ENCODE measurements at regions not wholly inside any gene's neighbourhood (a gene's known extent, or its start where the extent isn't known, plus 50 kb on each side); places are given as distances from the start of the nearest gene placed in this dataset.
A peak's percentile ranks its signal among the peaks of the same experiment; 100 is the strongest.

DNA sequence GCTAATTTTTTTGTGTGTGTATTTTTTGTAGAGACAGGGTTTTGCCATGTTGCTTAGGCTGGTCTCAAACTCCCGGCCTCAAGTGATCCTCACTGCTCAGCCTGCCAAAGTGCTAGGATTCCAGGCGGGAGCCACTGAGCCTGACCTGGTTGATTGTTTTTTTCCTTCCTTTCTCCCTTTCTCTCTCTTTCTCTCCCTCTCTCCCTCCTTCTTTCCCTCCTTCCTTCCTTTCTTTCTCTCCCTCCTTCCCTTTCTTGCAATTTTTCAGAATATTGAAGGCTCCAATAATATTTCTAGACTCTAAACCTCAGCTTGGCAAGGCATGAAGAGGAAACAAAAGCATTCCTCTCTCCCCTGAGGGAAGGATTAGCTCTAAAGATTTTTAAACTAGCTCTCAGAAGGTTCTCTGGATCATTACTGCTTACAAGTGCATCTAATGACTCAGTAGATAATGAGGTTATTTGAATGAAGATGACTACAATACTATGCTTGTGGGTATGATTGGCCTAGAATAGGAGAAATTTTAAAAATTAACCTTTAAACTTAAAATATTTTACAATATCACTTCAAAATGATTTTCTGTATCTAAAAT lies 68.5 kb upstream of the GADD45A start:
- peak; percentile 71 for DNase-seq (ENCODE audit: low read depth)
- Histone ChIP-seq H3K36me3 (ENCODE audit: control insufficient read depth, insufficient read depth, low read length) (no peaks in the 10 kb centered on the region), H3K4me3 (ENCODE audit: low read depth, low read length) (no peak overlapping the region), H3K27me3 (ENCODE audit: control insufficient read depth, insufficient read depth, low read length) (no peaks in the 10 kb centered on the region)
- FAIRE-seq: no peak
- TF ChIP-seq, protein P1, sequence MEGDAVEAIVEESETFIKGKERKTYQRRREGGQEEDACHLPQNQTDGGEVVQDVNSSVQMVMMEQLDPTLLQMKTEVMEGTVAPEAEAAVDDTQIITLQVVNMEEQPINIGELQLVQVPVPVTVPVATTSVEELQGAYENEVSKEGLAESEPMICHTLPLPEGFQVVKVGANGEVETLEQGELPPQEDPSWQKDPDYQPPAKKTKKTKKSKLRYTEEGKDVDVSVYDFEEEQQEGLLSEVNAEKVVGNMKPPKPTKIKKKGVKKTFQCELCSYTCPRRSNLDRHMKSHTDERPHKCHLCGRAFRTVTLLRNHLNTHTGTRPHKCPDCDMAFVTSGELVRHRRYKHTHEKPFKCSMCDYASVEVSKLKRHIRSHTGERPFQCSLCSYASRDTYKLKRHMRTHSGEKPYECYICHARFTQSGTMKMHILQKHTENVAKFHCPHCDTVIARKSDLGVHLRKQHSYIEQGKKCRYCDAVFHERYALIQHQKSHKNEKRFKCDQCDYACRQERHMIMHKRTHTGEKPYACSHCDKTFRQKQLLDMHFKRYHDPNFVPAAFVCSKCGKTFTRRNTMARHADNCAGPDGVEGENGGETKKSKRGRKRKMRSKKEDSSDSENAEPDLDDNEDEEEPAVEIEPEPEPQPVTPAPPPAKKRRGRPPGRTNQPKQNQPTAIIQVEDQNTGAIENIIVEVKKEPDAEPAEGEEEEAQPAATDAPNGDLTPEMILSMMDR (IDR thresholded peaks at IDR 0.05; ENCODE audit: insufficient read depth, low read length, severe bottlenecking): no peak

GRCh38 chr1:67618285-67619018 lies 66.5 kb upstream of the GADD45A start:
- Histone ChIP-seq H3K36me3 (ENCODE audit: control insufficient read depth, insufficient read depth, low read length) (no peaks in the 10 kb centered on the region), H3K27me3 (ENCODE audit: control insufficient read depth, insufficient read depth, low read length) (no peaks in the 10 kb centered on the region), H3K4me3 (ENCODE audit: low read depth, low read length) (no peak overlapping the region)
- peak; percentile 97 for DNase-seq (ENCODE audit: low read depth)
- TF ChIP-seq, protein P1 (IDR thresholded peaks at IDR 0.05; ENCODE audit: insufficient read depth, low read length, severe bottlenecking): no peak
- peak; percentile 94 for FAIRE-seq

- FAIRE-seq (no peak), DNase-seq (ENCODE audit: low read depth) (peak; percentile 39)
- no peaks in the 10 kb centered on the region for H3K36me3 ChIP-seq (ENCODE audit: control insufficient read depth, insufficient read depth, low read length)
- TF ChIP-seq, protein P1 (IDR thresholded peaks at IDR 0.05; ENCODE audit: insufficient read depth, low read length, severe bottlenecking): no peak
- H3K4me3 ChIP-seq (ENCODE audit: low read depth, low read length): no peak overlapping the region
- no peaks in the 10 kb centered on the region for H3K27me3 ChIP-seq (ENCODE audit: control insufficient read depth, insufficient read depth, low read length)
Measured at GRCh38 chr1:67619080-67619479, 65.9 kb upstream of the GADD45A start.

DNA sequence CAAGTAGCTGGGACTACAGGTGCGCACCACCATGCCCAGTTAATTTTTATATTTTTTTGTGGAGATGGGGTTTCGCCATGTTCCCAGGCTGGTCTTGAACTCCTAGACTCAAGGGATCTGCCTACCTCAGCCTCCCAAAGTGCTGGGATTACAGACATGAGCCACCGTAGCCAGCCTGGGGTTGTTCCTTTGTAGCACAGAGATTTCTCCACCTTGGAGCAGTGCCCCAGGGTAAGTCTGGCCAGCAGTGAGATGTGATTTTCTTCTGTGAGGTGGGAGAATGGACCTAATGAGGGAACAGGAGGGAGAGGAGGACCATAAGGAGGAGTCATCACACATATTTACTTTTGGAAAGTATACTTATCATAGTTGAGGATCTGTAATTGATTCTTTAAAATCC lies 61.1 kb upstream of the GADD45A start:
- FAIRE-seq (no peak), DNase-seq (ENCODE audit: low read depth) (no peak)
- Histone ChIP-seq H3K4me3 (ENCODE audit: low read depth, low read length) (no peak overlapping the region), H3K36me3 (ENCODE audit: control insufficient read depth, insufficient read depth, low read length) (no peaks in the 10 kb centered on the region), H3K27me3 (ENCODE audit: control insufficient read depth, insufficient read depth, low read length) (no peaks in the 10 kb centered on the region)
- TF ChIP-seq, protein P1 (IDR thresholded peaks at IDR 0.05; ENCODE audit: insufficient read depth, low read length, severe bottlenecking): no peak

DNA sequence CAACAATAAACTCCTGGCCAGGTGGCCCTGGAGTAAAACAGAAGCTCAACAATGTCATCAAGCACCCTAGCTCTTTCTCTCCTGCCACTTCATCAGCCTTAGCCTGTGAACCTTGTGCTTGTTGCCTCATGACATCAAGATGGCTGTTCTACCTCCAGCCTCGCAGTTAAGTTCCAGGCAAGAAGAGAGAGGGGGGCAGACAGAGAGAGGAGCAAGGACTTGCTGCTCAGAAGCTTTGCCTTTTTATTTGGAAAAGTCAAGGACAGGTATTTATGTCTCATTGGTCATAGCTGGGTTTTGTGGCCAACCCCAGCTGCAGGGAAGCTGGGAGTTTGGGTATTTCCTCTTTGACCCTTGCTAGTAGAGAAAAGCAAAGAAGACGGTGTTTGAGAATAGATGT lies 60.3 kb upstream of the GADD45A start:
- no peak for FAIRE-seq

More for the DNA sequence above, 60.3 kb upstream of the GADD45A start:
- Histone ChIP-seq H3K27me3 (ENCODE audit: control insufficient read depth, insufficient read depth, low read length) (no peaks in the 10 kb centered on the region), H3K36me3 (ENCODE audit: control insufficient read depth, insufficient read depth, low read length) (no peaks in the 10 kb centered on the region), H3K4me3 (ENCODE audit: low read depth, low read length) (no peak overlapping the region)
- DNase-seq (ENCODE audit: low read depth): no peak
- TF ChIP-seq, protein P1 (IDR thresholded peaks at IDR 0.05; ENCODE audit: insufficient read depth, low read length, severe bottlenecking): no peak
